Inflammatory macrophage treated with lipopolysaccharide for 1 hour (primary cell): ENCODE measurements at regions not wholly inside any gene's neighbourhood (a gene's known extent, or its start where the extent isn't known, plus 50 kb on each side); places are given as distances from the start of the nearest gene placed in this dataset.
"Not testable (repeated sequence)": the region's sequence is repeated elsewhere in the genome, so short reads cannot be mapped to it uniquely, and the experiment has no call there.

Source experiments
- DNase-seq, 2 donors: peaks; one replicate each; pipeline ENCODE4 v3.0.0-alpha.2; 2020 to 2022

DNA sequence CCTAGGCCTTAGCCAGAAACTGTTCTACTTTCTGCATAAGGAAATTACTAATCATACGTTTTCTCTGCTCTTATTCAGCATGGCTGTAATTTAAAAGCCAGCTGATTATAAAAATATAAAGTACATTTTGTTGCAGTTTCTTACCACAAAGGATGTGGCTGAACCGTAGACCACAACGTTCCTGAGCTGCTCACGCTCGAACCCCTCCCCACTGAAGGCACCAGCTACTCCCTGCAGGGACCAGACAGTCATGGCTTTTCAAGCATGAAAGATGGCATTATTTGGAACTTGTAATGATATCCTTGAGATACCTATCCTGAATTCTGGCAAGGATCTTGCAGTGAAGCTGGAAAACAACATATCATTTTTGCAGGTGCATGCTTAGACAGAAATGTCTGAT is 91.8 kb upstream of the DMRT1 start:
- DNase-seq: no peak

GRCh38 chr9:750249-750967 is 91.1 kb upstream of the DMRT1 start:
- DNase-seq: no peak

GRCh38 chr9:751137-752051 is 90.1 kb upstream of the DMRT1 start:
- DNase-seq: peak; percentile 72 to 96

GRCh38 chr9:752201-752600 is 89.3 kb upstream of the DMRT1 start:
- peak; percentile 78 to 96 for DNase-seq

- no peak for DNase-seq
Observed at GRCh38 chr9:752681-753200, 88.8 kb upstream of the DMRT1 start.

GRCh38 chr9:753734-754133 is 87.8 kb upstream of the DMRT1 start:
- not testable (repeated sequence) for DNase-seq

- no peak for DNase-seq
Observed at GRCh38 chr9:754150-754931, 87.2 kb upstream of the DMRT1 start.

- peak; percentile 70 to 86 for DNase-seq
Observed at GRCh38 chr9:755454-756381, 85.8 kb upstream of the DMRT1 start.

DNA sequence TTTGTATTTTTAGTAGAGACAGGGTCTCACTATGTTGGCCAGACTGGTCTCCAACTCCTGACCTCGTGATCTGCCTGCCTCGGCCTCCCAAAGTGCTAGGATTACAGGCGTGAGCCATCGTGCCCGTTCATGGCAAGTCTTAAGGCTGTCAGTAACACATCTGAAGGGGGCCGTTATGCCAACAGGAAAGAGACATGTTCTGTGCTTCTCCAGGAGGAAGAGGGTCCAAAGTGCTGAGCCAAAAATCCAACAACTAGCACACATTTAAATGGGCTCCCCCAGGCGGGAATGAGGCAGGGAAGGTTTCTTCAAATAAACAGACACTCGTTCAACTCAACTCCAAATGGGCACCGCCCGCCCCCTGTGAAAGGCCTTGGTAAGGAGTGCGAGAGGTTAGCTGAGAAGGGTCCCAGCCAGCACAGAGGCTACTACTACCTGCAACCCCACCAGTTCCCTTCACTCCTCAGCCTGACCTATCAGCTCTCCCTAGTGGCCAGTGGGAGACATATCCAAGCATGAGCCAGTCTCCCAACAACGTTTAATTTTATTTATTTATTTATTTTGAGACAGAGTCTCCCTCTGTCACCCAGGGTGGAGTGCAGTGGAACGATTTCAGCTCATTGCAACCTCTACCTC is 84.1 kb upstream of the DMRT1 start:
- DNase-seq: peak in 1 of 2 donors; percentile 21

DNA sequence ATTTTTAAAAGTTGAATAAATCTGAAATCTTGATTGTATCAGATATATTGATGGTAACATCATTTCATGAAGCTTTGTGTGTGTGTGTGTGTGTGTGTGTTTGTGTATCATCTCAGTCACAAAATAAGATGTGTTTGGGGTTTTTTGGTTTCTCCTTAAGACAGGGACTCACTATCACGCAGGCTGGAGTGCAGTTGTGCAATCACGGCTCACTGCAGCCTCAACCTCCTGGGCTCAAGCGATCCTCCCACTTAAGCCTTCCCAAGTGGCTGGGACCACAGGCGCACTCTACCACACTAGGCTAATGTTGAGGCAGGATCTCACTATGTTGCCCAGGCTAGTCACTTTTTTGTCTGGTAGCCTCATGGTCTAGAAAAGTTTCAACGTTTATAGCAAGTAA is 83.4 kb upstream of the DMRT1 start:
- DNase-seq: peak; percentile 34 to 63

GRCh38 chr9:759541-759940 is 82.0 kb upstream of the DMRT1 start:
- no peak for DNase-seq

DNA sequence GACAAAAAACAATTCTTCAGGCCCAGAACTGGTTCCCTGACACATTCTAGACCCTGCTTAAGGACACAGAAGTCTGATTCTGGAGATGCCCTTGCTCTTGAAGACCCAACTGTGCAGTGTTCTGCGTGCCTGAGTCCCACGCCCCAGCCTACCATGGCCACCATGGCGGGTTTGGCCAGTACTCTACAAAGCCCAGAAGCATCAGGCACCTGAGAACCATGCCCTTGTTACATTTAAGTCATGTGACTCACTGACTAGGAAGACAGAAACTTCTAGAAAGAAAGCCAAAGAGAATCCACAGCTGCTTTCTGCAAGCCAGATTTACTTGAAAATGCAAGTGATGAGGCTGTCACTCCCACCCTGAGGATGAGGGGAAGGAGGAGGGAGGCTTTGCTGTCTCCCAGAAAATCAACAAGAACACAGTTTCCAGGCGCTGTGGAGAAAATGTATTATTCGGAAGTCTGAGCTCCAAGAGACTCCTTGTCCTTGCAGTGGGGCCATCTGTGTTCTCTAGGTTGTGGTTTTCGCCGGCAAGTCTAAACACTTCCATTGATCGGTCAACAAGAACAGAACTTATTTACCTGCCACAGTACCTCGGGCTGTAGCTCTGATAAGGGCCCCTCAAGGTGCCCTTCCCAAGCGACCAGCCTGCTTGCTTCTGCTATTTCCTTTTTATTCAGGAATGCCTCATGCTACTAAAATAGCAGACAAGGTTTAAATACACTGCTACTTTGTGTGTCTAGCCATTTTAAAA is 81.3 kb upstream of the DMRT1 start:
- no peak for DNase-seq

DNA sequence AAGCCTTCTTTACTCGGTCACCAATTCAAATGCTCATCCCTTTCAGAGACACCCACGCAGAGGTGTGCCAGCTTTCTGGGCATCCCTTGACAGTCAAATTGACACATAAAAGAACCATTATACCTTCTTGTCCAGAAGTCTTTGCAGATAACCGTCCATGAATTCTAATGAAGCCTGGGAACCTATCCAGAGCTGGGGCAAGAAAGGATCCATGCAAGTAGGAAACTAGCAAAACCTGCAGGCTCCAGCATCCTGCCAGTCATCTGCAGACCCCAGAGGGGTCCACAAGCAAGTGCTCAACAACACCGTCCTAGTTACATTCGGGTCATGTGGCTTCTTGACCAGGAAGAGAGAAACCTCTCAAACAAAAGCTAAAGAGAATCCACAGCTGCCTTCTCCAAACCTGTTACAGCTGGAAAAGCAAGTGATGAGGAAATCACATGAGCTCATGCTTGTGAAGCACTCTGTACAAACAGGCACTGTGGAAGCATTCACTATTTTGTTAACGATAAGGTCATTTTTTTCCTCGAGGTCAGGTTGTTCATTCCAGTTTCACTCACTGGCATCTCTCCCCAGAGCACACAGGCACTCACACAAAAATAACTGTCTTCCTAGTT is 80.2 kb upstream of the DMRT1 start:
- no peak for DNase-seq

DNA sequence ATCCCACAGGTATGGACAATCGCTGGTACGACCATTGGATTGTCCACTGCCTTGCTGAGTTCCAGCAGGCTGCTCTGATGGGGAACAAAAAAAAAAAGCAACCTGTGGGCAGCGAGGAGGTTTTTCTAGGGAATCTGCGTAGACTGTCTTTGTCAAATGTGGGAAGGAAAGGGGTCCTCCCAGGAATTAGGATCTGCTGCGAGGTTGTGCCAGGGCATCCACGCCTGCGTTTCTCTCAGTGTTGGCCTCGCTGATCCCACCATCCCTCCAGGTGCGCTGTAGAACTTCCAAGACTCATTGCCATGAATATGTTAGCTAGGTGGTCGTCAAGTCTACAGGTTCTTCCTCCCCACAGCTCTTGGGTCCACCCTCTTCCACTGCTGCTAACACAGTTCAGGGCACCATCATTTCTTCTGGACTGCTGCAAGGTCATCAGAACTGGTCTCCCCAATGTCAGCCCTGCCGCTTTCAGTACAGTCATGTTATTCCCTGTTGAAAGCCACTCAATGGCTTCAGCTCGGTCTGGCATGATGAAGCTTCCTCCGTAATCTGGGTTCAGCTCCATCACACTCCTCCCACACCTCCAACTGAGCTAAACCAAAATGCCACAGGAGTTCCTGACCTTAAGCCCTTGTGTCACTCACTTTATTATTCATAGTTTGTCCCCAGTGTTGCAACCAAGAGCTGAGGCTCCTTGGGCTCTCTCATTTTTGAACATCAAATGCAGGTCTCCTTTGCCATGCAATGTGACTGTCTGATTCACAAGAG is 79.5 kb upstream of the DMRT1 start:
- peak; percentile 25 to 79 for DNase-seq

DNA sequence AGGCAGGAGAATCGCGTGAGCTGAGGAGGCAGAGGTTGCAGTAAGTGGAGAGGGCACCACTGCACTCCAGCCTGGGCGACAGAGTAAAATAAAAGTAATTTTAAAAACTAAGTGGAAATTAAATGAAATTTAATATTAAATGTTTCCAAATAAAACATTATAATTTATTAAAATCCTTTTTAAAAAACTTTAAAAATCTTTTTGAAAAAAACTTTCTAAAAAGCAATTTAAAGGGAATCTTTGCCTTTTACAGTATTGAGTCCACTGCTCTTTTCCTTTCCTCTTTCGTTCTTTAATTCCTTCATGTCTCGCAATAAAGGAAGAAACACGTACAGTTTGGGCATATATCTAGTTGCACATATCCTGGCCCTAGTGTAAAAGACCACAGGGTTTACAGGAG is 77.8 kb upstream of the DMRT1 start:
- DNase-seq: no peak

DNA sequence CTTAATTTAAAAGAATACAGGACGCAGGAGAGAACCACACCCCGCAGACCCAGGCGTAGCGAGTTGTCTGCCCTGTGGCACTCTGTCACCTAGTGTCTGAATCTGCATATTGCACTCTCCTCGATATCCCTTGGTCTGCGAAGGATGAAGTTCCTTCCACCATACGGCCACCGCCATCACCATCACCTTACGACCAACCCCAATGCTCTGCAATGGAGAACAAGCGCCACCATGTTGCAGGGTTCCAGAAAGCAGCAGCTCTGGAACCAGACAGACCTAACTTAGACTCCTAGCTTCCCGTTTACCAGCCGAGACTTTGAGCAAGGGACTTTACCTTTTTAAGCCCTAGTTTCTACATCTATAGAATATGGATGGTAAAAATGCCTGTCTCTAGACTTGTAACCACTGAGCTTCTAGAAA is 77.4 kb upstream of the DMRT1 start:
- DNase-seq: peak; percentile 65 to 73

GRCh38 chr9:764986-765385 is 76.5 kb upstream of the DMRT1 start:
- no peak for DNase-seq

- DNase-seq: not testable (repeated sequence)
Observed at GRCh38 chr9:767061-767561, 74.4 kb upstream of the DMRT1 start.

GRCh38 chr9:776086-776485 is 65.4 kb upstream of the DMRT1 start:
- no peak for DNase-seq
